SK-N-MC (cell line): ENCODE measurements at regions not wholly inside any gene's neighbourhood (a gene's known extent, or its start where the extent isn't known, plus 50 kb on each side); places are given as distances from the start of the nearest gene placed in this dataset.

Source experiments
- EZH2 ChIP-seq: fragments of 200-600 bp; sonication (generic); IDR thresholded peaks from one replicate; pipeline ENCODE4 v1.6.1; 2017; ENCODE audit warnings: antibody characterized with exemption
- FOXP2 ChIP-seq: optimal IDR thresholded peaks from 2 replicates; pipeline ENCODE3; 2011; ENCODE audit warnings: mild to moderate bottlenecking, moderate library complexity; ENCODE audit not compliant: insufficient read depth; ENCODE audit errors: extremely low read length, control extremely low read depth
- POLR2AphosphoS5 ChIP-seq: IDR thresholded peaks from 2 replicates; pipeline ENCODE4 v1.6.1; 2012; ENCODE audit warnings: mild to moderate bottlenecking, low read depth, low read length, borderline replicate concordance

DNA sequence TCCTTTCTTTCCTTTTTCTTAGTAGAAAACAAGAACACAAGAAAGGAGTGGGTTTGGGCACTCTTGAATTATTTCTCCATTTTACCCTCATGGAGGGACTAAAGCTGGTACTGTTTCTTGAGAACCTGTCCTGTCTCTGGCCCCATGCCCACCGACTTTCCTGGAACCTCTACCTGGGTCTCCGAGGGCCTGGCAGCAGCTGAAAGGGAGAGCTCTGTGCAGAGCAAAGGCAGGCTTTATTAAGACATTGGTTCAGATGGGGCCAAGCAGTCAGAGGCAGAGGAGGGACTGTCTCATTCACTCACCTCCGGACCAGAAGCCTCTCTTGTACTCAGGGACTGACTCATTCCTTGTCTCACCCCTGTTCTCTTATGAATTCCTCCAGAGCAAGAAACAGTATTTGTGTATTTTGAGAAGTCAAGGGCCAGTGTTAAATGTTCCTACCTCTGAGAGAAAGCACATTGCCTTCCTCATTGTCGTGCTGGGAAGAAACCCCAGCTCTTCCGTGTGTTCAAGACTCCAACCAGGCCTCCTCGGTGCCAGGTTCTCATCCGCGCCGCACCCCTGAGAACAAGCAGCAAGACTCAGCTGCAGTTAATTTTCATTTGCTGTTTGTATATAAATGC lies 201.9 kb upstream of the NT5C1B start:
- TF ChIP-seq POLR2AphosphoS5 (no peak), EZH2 (no peak), FOXP2 (no peak)
